Esophagus muscularis mucosa (tissue), 3 donors: ENCODE measurements at regions not wholly inside any gene's neighbourhood (a gene's known extent, or its start where the extent isn't known, plus 50 kb on each side); places are given as distances from the start of the nearest gene placed in this dataset.

Experiments
- POLR2AphosphoS5 ChIP-seq, 2 donors: sonication (generic); formaldehyde crosslinking; IDR thresholded peaks; one replicate each; pipeline ENCODE4 v1.6.1; 2017; ENCODE audit warnings: antibody characterized with exemption in 2 of 2
- TF ChIP-seq, protein P1 (sequence below), 3 experiments: fragments of 200-600 bp in 2 of 3; fragments of 450-650 bp in 1 of 3; sonication (generic) in 2 of 3; IDR thresholded peaks; one replicate each; pipeline ENCODE4 v1.5.1; 2017 to 2019; ENCODE audit warnings: antibody characterized with exemption in 3 of 3, mild to moderate bottlenecking in 2 of 3, moderate library complexity in 1 of 3

DNA sequence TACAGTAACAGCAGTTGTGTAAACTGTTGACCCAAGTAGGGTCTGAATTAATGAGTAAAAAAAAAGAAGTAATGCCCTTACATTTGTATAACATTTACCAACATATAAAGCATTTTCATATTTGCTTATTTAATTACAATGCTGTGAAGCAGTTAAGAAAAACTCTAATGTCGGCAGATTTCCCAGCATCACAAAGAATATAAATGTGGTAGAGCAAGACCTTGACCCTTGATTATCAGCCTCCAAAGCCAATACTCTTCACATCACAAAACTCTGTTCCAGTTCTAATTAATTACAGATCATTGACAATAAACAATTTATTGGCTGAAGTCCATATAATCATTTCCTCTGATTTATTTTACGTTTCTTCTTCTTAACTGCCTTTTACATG is 130.2 kb downstream of the DUSP10 start:
- TF ChIP-seq, protein P1, sequence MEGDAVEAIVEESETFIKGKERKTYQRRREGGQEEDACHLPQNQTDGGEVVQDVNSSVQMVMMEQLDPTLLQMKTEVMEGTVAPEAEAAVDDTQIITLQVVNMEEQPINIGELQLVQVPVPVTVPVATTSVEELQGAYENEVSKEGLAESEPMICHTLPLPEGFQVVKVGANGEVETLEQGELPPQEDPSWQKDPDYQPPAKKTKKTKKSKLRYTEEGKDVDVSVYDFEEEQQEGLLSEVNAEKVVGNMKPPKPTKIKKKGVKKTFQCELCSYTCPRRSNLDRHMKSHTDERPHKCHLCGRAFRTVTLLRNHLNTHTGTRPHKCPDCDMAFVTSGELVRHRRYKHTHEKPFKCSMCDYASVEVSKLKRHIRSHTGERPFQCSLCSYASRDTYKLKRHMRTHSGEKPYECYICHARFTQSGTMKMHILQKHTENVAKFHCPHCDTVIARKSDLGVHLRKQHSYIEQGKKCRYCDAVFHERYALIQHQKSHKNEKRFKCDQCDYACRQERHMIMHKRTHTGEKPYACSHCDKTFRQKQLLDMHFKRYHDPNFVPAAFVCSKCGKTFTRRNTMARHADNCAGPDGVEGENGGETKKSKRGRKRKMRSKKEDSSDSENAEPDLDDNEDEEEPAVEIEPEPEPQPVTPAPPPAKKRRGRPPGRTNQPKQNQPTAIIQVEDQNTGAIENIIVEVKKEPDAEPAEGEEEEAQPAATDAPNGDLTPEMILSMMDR (IDR thresholded peaks at IDR 0.05): no peak
- TF ChIP-seq POLR2AphosphoS5 (IDR thresholded peaks at IDR 0.05): no peak
